ENCODE measurements at regions not wholly inside any gene's neighbourhood (a gene's known extent, or its start where the extent isn't known, plus 50 kb on each side); places are given as distances from the start of the nearest gene placed in this dataset.

GRCh38 chr4:188818300-188818699, 679.1 kb downstream of the TRIML1 start:
- H4K20me1 ChIP-seq (ENCODE audit: insufficient read depth, low read length) = no peaks in the 10 kb centered on the region
- no peak overlapping the region for H2BK15ac ChIP-seq (ENCODE audit: low read depth, low read length)
- no peak overlapping the region for H3K4me3 ChIP-seq (ENCODE audit: insufficient read depth, low read depth, low read length)
- H4K91ac ChIP-seq (ENCODE audit: insufficient read depth, low read depth, low read length) = no peak overlapping the region
- TF ChIP-seq MAFK (IDR thresholded peaks at IDR 0.05; ENCODE audit: low read depth, low read length) (no peak), RAD21 (IDR thresholded peaks at IDR 0.05; ENCODE audit: low read length) (no peak), POLR2A (IDR thresholded peaks at IDR 0.05; ENCODE audit: low read depth, low read length) (no peak), ELK1 (IDR thresholded peaks at IDR 0.05; ENCODE audit: borderline replicate concordance, low read depth, low read length) (no peak), BHLHE40 (IDR thresholded peaks at IDR 0.05; ENCODE audit: low read depth, low read length) (no peak), FOS (IDR thresholded peaks at IDR 0.05; ENCODE audit: low read depth, low read length) (no peak), CTCF (conservative IDR thresholded peaks at IDR 0.05; ENCODE audit: low read depth, low read length) (no peak), MAZ (IDR thresholded peaks at IDR 0.05; ENCODE audit: borderline replicate concordance, low read depth, low read length) (no peak), RCOR1 (IDR thresholded peaks at IDR 0.05; ENCODE audit: insufficient replicate concordance, low read length) (no peak), SMC3 (IDR thresholded peaks at IDR 0.05; ENCODE audit: low read depth, low read length) (no peak), USF2 (IDR thresholded peaks at IDR 0.05; ENCODE audit: low read depth, low read length) (no peak), CHD1 (IDR thresholded peaks at IDR 0.05; ENCODE audit: low read depth, low read length) (no peak), NFE2L2 (IDR thresholded peaks at IDR 0.05; ENCODE audit: low read depth, low read length) (no peak), CEBPB (IDR thresholded peaks at IDR 0.05; ENCODE audit: low read depth, low read length) (no peak), MXI1 (IDR thresholded peaks at IDR 0.05; ENCODE audit: borderline replicate concordance, low read depth, low read length) (no peak), RFX5 (IDR thresholded peaks at IDR 0.05; ENCODE audit: low read depth, low read length) (no peak)
- in situ Hi-C loops (cut with MboI; ENCODE audit: low sequenced_read_pairs) (no loop called here), dilution Hi-C loops (cut with HindIII; ENCODE audit: low sequenced_read_pairs, unreplicated experiment) (no loop called here), intact Hi-C loops (cut with micrococcal nuclease) (no loop called here)
- H2AK9ac ChIP-seq (replicated peaks; ENCODE audit: low read depth, low read length, poor library complexity) = no peak overlapping the region
- ChIA-PET CTCF (no interaction called here), POLR2A (ENCODE audit: unreplicated experiment) (no interaction called here)
- no peak overlapping the region for H2BK120ac ChIP-seq (ENCODE audit: low read depth, low read length)
- no peak overlapping the region for H3K4ac ChIP-seq (ENCODE audit: low read depth, low read length)
- H4K5ac ChIP-seq (ENCODE audit: low read depth, low read length) = no peak overlapping the region
- H3K18ac ChIP-seq (ENCODE audit: low read depth, low read length) = no peak overlapping the region
- ATAC-seq (ENCODE audit: low read depth) (no peak), DNase-seq (no peak)
- no peaks in the 10 kb centered on the region; the same call in 1 of the 2 replicates for H3K9me3 ChIP-seq (ENCODE audit: control insufficient read depth, insufficient read depth, low read length)
- H3K9me1 ChIP-seq (ENCODE audit: insufficient read depth, low read length) = peaks cover 3% of the 10 kb centered on the region; the same call in 1 of the 2 replicates
- H3K27ac ChIP-seq (ENCODE audit: insufficient read depth, low read length) = no peak overlapping the region
- H2AFZ ChIP-seq (replicated peaks; ENCODE audit: low read length, poor library complexity) = no peak overlapping the region
- H3K9ac ChIP-seq (ENCODE audit: low read depth, low read length) = no peak overlapping the region
- WGBS, 2 experiments (ENCODE audit: extremely low coverage in 2 of 2, insufficient read length in 1 of 2) = no CpG with 5 or more reads among the region's 6 CpGs
- no peak overlapping the region for H2BK5ac ChIP-seq (ENCODE audit: low read depth, low read length, poor library complexity, severe bottlenecking)
- no peak overlapping the region for H3K23ac ChIP-seq (ENCODE audit: low read depth, low read length)
- H3K56ac ChIP-seq (ENCODE audit: extremely low read depth, insufficient read depth, low read length) = no peak overlapping the region
- H3K4me2 ChIP-seq (ENCODE audit: low read depth, low read length) = no peak overlapping the region
- H3K14ac ChIP-seq (replicated peaks; ENCODE audit: low read depth, low read length) = no peak overlapping the region
- no peak overlapping the region for H4K8ac ChIP-seq (ENCODE audit: low read depth in 2 of 2, low read length in 2 of 2)
- no peak overlapping the region for H2AK5ac ChIP-seq (ENCODE audit: low read depth, low read length)
- peaks cover 2% of the 10 kb centered on the region; the same call in 1 of the 2 replicates for H3K4me1 ChIP-seq (ENCODE audit: control insufficient read depth, insufficient read depth, low read length)
- H2BK20ac ChIP-seq (ENCODE audit: low read depth, low read length) = no peak overlapping the region
- BruUV-seq (replicated peaks) = no TSS peak
- H3K79me1 ChIP-seq (ENCODE audit: low read depth in 1 of 2, low read length in 2 of 2) = no peaks in the 10 kb centered on the region
- H3K36me3 ChIP-seq (ENCODE audit: control insufficient read depth, insufficient read depth, low read length) = no peaks in the 10 kb centered on the region
- no peaks in the 10 kb centered on the region for H3K27me3 ChIP-seq (ENCODE audit: control insufficient read depth, insufficient read depth, low read length)

All from IMR-90 (cell line).